ENCODE measurements at regions not wholly inside any gene's neighbourhood (a gene's known extent, or its start where the extent isn't known, plus 50 kb on each side); places are given as distances from the start of the nearest gene placed in this dataset.

DNA sequence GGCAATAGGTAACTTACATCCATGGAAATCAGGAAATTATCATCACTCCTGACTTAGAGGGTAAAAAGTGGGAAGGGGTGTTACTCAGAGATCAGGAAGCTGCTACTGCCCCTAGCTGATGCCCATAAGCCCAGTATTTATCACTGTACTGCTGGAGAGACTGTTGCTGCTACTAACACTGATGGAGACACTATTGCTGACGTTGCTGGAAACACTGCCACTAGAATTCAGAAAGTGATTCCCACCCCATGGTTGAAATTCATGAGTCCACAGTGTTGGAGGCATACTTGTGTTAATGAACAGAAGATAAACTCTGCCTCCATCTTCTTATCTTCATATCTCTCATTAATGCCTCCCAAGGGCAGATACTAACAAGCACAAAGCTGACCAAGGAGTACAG is 97.6 kb downstream of the MTX3 start:
- no peak overlapping the region for H3K4me3 Mint-ChIP-seq

DNA sequence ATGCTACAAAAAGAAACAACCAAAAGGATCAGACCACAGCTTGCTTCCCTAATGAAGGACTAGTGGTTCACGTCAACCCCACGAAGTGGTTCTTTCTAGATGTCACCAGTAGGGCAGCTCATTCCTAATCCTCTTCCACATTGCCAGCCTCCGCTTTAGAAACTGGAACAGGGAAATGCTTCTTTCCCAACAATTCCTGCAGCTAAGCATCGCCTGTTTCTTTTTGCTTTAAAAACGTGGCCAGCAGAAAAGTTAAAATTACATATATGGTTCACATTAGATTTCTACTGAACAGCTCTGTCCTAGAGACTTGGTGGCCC is 100.2 kb downstream of the MTX3 start:
- H3K4me1 ChIP-seq, result no peaks in the 10 kb centered on the region
- Mint-ChIP-seq H3K9me3 (peaks cover 2% of the 10 kb centered on the region), H3K27ac (no peak overlapping the region), H3K36me3 (no peaks in the 10 kb centered on the region), H3K27me3 (ENCODE audit: insufficient read depth, low read depth) (no peaks in the 10 kb centered on the region), H3K4me3 (no peak overlapping the region), H3K4me1 (no peaks in the 10 kb centered on the region)
- peak; percentile 41 for DNase-seq (ENCODE audit: low spot score)
- no peak overlapping the region for H3K27ac ChIP-seq
- H3K9me3 ChIP-seq (ENCODE audit: low read depth), result no peaks in the 10 kb centered on the region
- H2AFZ ChIP-seq (replicated peaks), result peak overlapping the region; percentile 68
- no peaks in the 10 kb centered on the region for H4K20me1 ChIP-seq (ENCODE audit: low read depth)
- no peaks in the 10 kb centered on the region for H3K36me3 ChIP-seq
- H3K4me3 ChIP-seq, result no peak overlapping the region
- no peaks in the 10 kb centered on the region for H3F3A ChIP-seq (ENCODE audit: low read depth)
- no peak for TF ChIP-seq EZH2 (IDR thresholded peaks at IDR 0.05)
- TF ChIP-seq, protein P1, sequence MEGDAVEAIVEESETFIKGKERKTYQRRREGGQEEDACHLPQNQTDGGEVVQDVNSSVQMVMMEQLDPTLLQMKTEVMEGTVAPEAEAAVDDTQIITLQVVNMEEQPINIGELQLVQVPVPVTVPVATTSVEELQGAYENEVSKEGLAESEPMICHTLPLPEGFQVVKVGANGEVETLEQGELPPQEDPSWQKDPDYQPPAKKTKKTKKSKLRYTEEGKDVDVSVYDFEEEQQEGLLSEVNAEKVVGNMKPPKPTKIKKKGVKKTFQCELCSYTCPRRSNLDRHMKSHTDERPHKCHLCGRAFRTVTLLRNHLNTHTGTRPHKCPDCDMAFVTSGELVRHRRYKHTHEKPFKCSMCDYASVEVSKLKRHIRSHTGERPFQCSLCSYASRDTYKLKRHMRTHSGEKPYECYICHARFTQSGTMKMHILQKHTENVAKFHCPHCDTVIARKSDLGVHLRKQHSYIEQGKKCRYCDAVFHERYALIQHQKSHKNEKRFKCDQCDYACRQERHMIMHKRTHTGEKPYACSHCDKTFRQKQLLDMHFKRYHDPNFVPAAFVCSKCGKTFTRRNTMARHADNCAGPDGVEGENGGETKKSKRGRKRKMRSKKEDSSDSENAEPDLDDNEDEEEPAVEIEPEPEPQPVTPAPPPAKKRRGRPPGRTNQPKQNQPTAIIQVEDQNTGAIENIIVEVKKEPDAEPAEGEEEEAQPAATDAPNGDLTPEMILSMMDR (IDR thresholded peaks at IDR 0.05), result peak; percentile 50
- no peak for TF ChIP-seq EZH2phosphoT487 (IDR thresholded peaks at IDR 0.05)
- H3K27me3 ChIP-seq, result no peaks in the 10 kb centered on the region
- H3K79me2 ChIP-seq (ENCODE audit: low read depth), result no peaks in the 10 kb centered on the region
- H3K4me2 ChIP-seq, result no peak overlapping the region
- H3K9ac ChIP-seq, result no peak overlapping the region

More for the DNA sequence above, 97.6 kb downstream of the MTX3 start:
- Histone ChIP-seq H3K4me2 (no peak overlapping the region), H3K27me3 (no peaks in the 10 kb centered on the region), H3F3A (ENCODE audit: low read depth) (no peaks in the 10 kb centered on the region), H3K9me3 (ENCODE audit: low read depth) (no peaks in the 10 kb centered on the region), H3K27ac (no peak overlapping the region), H3K9ac (no peak overlapping the region), H2AFZ (replicated peaks) (no peak overlapping the region), H3K4me3 (no peak overlapping the region), H3K79me2 (ENCODE audit: low read depth) (no peaks in the 10 kb centered on the region), H3K36me3 (no peaks in the 10 kb centered on the region), H4K20me1 (ENCODE audit: low read depth) (no peaks in the 10 kb centered on the region), H3K4me1 (no peaks in the 10 kb centered on the region)
- no peak for TF ChIP-seq EZH2 (IDR thresholded peaks at IDR 0.05)
- TF ChIP-seq EZH2phosphoT487 (IDR thresholded peaks at IDR 0.05), result no peak
- TF ChIP-seq, protein P1 (IDR thresholded peaks at IDR 0.05), result no peak
- Mint-ChIP-seq H3K27me3 (ENCODE audit: insufficient read depth, low read depth) (no peaks in the 10 kb centered on the region), H3K4me1 (no peaks in the 10 kb centered on the region), H3K9me3 (no peaks in the 10 kb centered on the region), H3K27ac (no peak overlapping the region), H3K36me3 (no peaks in the 10 kb centered on the region)
- no peak for DNase-seq (ENCODE audit: low spot score)

DNA sequence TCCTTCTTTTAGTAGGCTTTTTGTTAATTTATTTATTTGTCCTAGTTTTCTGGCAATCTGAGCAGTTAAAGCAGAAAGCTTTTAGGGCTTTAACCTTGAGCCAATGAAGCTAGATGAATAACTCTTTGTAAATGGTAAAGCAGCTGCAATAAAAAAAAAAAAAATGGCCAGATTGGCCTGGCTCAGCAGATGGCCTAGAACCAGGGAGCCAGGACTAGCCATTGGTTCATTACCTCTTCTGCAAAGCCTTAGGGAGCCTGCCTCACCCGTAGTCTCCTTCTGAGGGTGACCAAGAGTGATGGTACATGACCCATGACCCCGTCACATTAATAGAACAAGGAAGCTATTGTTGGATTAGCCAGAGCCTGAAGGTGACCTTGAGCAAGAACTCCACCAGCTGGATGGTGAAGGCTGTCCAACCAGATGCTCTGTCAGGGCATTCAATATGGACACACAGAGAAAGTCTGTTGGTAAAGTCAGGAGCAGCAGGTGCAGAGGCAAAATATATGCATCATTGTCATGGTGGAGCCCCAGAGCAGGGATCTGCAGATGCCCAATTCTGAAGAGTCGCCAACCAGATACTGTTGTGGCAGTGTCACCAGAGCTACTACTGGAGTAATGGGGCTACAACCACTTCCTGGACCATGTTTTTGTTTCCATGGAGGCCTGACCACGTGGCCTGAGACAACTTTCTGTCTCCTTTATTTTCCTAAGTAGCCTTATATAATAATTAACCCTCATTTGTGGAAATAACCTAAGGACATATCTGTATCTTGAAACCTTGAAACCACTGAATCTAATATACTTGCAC is 100.7 kb downstream of the MTX3 start:
- Histone ChIP-seq H3K4me1 (no peaks in the 10 kb centered on the region), H3K27ac (no peak overlapping the region), H3K36me3 (no peaks in the 10 kb centered on the region), H3K79me2 (ENCODE audit: low read depth) (no peaks in the 10 kb centered on the region), H3K27me3 (no peaks in the 10 kb centered on the region), H3F3A (ENCODE audit: low read depth) (no peaks in the 10 kb centered on the region), H4K20me1 (ENCODE audit: low read depth) (no peaks in the 10 kb centered on the region), H2AFZ (replicated peaks) (no peak overlapping the region), H3K4me2 (no peak overlapping the region), H3K4me3 (no peak overlapping the region), H3K9me3 (ENCODE audit: low read depth) (no peaks in the 10 kb centered on the region), H3K9ac (no peak overlapping the region)
- Mint-ChIP-seq H3K27ac (no peak overlapping the region), H3K4me3 (no peak overlapping the region), H3K36me3 (no peaks in the 10 kb centered on the region), H3K9me3 (peaks cover 2% of the 10 kb centered on the region), H3K4me1 (no peaks in the 10 kb centered on the region), H3K27me3 (ENCODE audit: insufficient read depth, low read depth) (no peaks in the 10 kb centered on the region)
- no peak for DNase-seq (ENCODE audit: low spot score)
- TF ChIP-seq EZH2 (IDR thresholded peaks at IDR 0.05) (no peak), EZH2phosphoT487 (IDR thresholded peaks at IDR 0.05) (no peak)

DNA sequence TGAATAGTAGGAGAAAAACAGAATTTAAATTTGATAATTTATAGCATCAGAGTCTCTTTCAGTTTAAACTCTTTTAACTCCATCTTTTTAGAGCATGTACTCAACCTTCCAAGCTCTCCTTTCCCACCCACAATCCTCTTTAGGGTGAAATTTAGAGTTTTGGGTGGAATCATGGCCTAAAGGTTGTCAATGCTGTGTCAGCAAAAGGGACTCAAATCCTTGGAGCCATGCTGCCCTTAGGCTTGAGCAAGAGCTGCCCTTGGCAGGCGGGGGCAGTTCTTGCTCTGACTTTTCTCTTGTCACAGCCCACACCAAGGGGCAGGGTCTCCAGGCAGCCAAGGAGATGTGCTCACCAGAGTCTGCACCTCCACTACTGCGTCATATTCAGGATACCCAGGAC is 102.4 kb downstream of the MTX3 start:
- H3K9me3 ChIP-seq (ENCODE audit: low read depth), result no peaks in the 10 kb centered on the region
- no peak overlapping the region for H3K4me3 Mint-ChIP-seq
- H2AFZ ChIP-seq (replicated peaks), result no peak overlapping the region
- no peaks in the 10 kb centered on the region for H4K20me1 ChIP-seq (ENCODE audit: low read depth)
- H3K4me3 ChIP-seq, result no peak overlapping the region
- TF ChIP-seq, protein P1 (IDR thresholded peaks at IDR 0.05), result no peak
- no peak for TF ChIP-seq EZH2phosphoT487 (IDR thresholded peaks at IDR 0.05)
- TF ChIP-seq EZH2 (IDR thresholded peaks at IDR 0.05), result no peak
- H3K9me3 Mint-ChIP-seq, result peaks cover 2% of the 10 kb centered on the region
- no peaks in the 10 kb centered on the region for H3K27me3 ChIP-seq
- DNase-seq (ENCODE audit: low spot score), result no peak
- H3K27ac Mint-ChIP-seq, result no peak overlapping the region
- H3K4me1 ChIP-seq, result no peaks in the 10 kb centered on the region
- no peaks in the 10 kb centered on the region for H3K36me3 ChIP-seq
- H3K27ac ChIP-seq, result no peak overlapping the region
- no peaks in the 10 kb centered on the region for H3K27me3 Mint-ChIP-seq (ENCODE audit: insufficient read depth, low read depth)
- H3K4me1 Mint-ChIP-seq, result no peaks in the 10 kb centered on the region
- H3K4me2 ChIP-seq, result no peak overlapping the region
- H3F3A ChIP-seq (ENCODE audit: low read depth), result no peaks in the 10 kb centered on the region
- H3K9ac ChIP-seq, result no peak overlapping the region
- no peaks in the 10 kb centered on the region for H3K79me2 ChIP-seq (ENCODE audit: low read depth)
- H3K36me3 Mint-ChIP-seq, result no peaks in the 10 kb centered on the region
